WTC11 (cell line): ENCODE measurements at regions not wholly inside any gene's neighbourhood (a gene's known extent, or its start where the extent isn't known, plus 50 kb on each side); places are given as distances from the start of the nearest gene placed in this dataset.

Experiments used
- ATAC-seq: fragments of 200-7000 bp; cut with Tn5 transposase; 2 replicates; pipeline ENCODE4 v1.10.0; 2021; ENCODE audit warnings: mild to moderate bottlenecking, moderate library complexity
- CTCF ChIA-PET: fragments of 300-600 bp; sonication (Branson Sonifier 250); formaldehyde crosslinking; loops from one replicate; lab custom pipeline; 2021; ENCODE audit warnings: antibody characterized with exemption; lab: Charles Lee
- POLR2A ChIA-PET: fragments of 350-600 bp; sonication (Branson Sonifier 250); formaldehyde crosslinking; loops from one replicate; lab custom pipeline; 2021; ENCODE audit warnings: antibody characterized with exemption; lab: Charles Lee
- DNase-seq: peaks from one replicate; pipeline ENCODE4 v3.0.0; 2021; ENCODE audit warnings: low spot score
- H3K27ac Mint-ChIP-seq: 2 replicates; pipeline ENCODE4 v1.8.0; 2021; ENCODE audit warnings: mixed read lengths
- H3K27me3 Mint-ChIP-seq: 2 replicates; pipeline ENCODE4 v1.8.0; 2021; ENCODE audit warnings: low read depth, mild to moderate bottlenecking, moderate library complexity, mixed read lengths
- H3K36me3 Mint-ChIP-seq: 2 replicates; pipeline ENCODE4 v1.8.0; 2021; ENCODE audit warnings: mixed read lengths
- H3K4me1 Mint-ChIP-seq: 2 replicates; pipeline ENCODE4 v1.8.0; 2022; ENCODE audit warnings: mixed read lengths
- H3K4me3 Mint-ChIP-seq: 2 replicates; pipeline ENCODE4 v1.8.0; 2021; ENCODE audit warnings: mild to moderate bottlenecking, moderate library complexity, mixed read lengths
- H3K9me3 Mint-ChIP-seq: 2 replicates; pipeline ENCODE4 v1.8.0; 2021; ENCODE audit warnings: mixed read lengths
- AFF4 ChIP-seq: sonication (generic); formaldehyde crosslinking; IDR thresholded peaks from 2 replicates; pipeline ENCODE4 v1.8.1; 2023; ENCODE audit warnings: mild to moderate bottlenecking, missing genetic modification reagents, borderline replicate concordance
- AR ChIP-seq: fragments of 250-450 bp; sonication (Bioruptor Pico); IDR thresholded peaks from 2 replicates; pipeline ENCODE4 v1.9.0; 2021; ENCODE audit warnings: mild to moderate bottlenecking
- ATF3 ChIP-seq: sonication (generic); formaldehyde crosslinking; conservative IDR thresholded peaks from 2 replicates; pipeline ENCODE4 v1.8.1; 2022; ENCODE audit warnings: mild to moderate bottlenecking, missing genetic modification reagents
- CBFB ChIP-seq: sonication (generic); formaldehyde crosslinking; IDR thresholded peaks from 2 replicates; pipeline ENCODE4 v1.8.1; 2022; ENCODE audit warnings: mild to moderate bottlenecking, low read depth, missing genetic modification reagents
- E2F4 ChIP-seq: sonication (generic); formaldehyde crosslinking; IDR thresholded peaks from 2 replicates; pipeline ENCODE4 v1.8.1; 2022; ENCODE audit warnings: low read depth, mild to moderate bottlenecking, moderate library complexity, missing genetic modification reagents, borderline replicate concordance
- ELF4 ChIP-seq: sonication (generic); formaldehyde crosslinking; IDR thresholded peaks from 2 replicates; pipeline ENCODE4 v1.8.1; 2022; ENCODE audit warnings: low read depth, mild to moderate bottlenecking, moderate library complexity, missing genetic modification reagents
- ERG ChIP-seq: fragments of 250-450 bp; sonication (Bioruptor Pico); IDR thresholded peaks from 2 replicates; pipeline ENCODE4 v1.8.0; 2021; ENCODE audit warnings: mild to moderate bottlenecking
- GABPB1 ChIP-seq: sonication (generic); formaldehyde crosslinking; IDR thresholded peaks from 2 replicates; pipeline ENCODE4 v1.8.1; 2023; ENCODE audit warnings: mild to moderate bottlenecking, missing genetic modification reagents
- IRF2 ChIP-seq: sonication (generic); formaldehyde crosslinking; IDR thresholded peaks from 2 replicates; pipeline ENCODE4 v1.8.0; 2022; ENCODE audit warnings: low read depth, missing genetic modification reagents, borderline replicate concordance
- MYBL2 ChIP-seq: sonication (generic); formaldehyde crosslinking; IDR thresholded peaks from 2 replicates; pipeline ENCODE4 v1.8.1; 2023; ENCODE audit warnings: mild to moderate bottlenecking, moderate library complexity, missing genetic modification reagents
- PREB ChIP-seq: sonication (generic); formaldehyde crosslinking; IDR thresholded peaks from 2 replicates; pipeline ENCODE4 v1.8.1; 2022; ENCODE audit warnings: mild to moderate bottlenecking, missing genetic modification reagents, moderate library complexity, borderline replicate concordance
- RORB ChIP-seq: fragments of 250-450 bp; sonication (Bioruptor Pico); IDR thresholded peaks from 2 replicates; pipeline ENCODE4 v1.9.0; 2021; ENCODE audit warnings: mild to moderate bottlenecking
- SP1 ChIP-seq: sonication (generic); formaldehyde crosslinking; conservative IDR thresholded peaks from 2 replicates; pipeline ENCODE4 v1.8.1; 2022; ENCODE audit warnings: missing genetic modification reagents
- TCF7 ChIP-seq: sonication (generic); formaldehyde crosslinking; IDR thresholded peaks from 2 replicates; pipeline ENCODE4 v1.8.0; 2022; ENCODE audit warnings: mild to moderate bottlenecking, low read depth, missing genetic modification reagents, moderate library complexity
- TP53 ChIP-seq: sonication (generic); formaldehyde crosslinking; IDR thresholded peaks from 2 replicates; pipeline ENCODE4 v1.8.1; 2023; ENCODE audit warnings: mild to moderate bottlenecking, missing genetic modification reagents
- ZBTB21 ChIP-seq: sonication (generic); formaldehyde crosslinking; IDR thresholded peaks from 2 replicates; pipeline ENCODE4 v1.8.1; 2023; ENCODE audit warnings: mild to moderate bottlenecking, missing genetic modification reagents, borderline replicate concordance
- ZMAT4 ChIP-seq: fragments of 250-450 bp; sonication (Bioruptor Pico); IDR thresholded peaks from 2 replicates; pipeline ENCODE4 v1.9.0; 2021; ENCODE audit warnings: mild to moderate bottlenecking
- ZNF263 ChIP-seq: sonication (generic); formaldehyde crosslinking; IDR thresholded peaks from 2 replicates; pipeline ENCODE4 v1.8.1; 2022; ENCODE audit warnings: low read depth, mild to moderate bottlenecking, moderate library complexity, missing genetic modification reagents
- ZNF396 ChIP-seq: fragments of 250-450 bp; sonication (Bioruptor Pico); IDR thresholded peaks from 2 replicates; pipeline ENCODE4 v1.8.0; 2021; ENCODE audit warnings: mild to moderate bottlenecking, moderate library complexity, borderline replicate concordance
- ZNF416 ChIP-seq: fragments of 250-450 bp; sonication (Bioruptor Pico); IDR thresholded peaks from 2 replicates; pipeline ENCODE4 v1.9.0; 2021; ENCODE audit warnings: mild to moderate bottlenecking, inconsistent platforms

- CTCF ChIA-PET = interaction anchor here (1.0 kb wide), 1 partner anchor 120 kb away, joined by 3 read pairs; no protein-coding TSS in a partner anchor
- H3K27ac Mint-ChIP-seq = no peak overlapping the region
- POLR2A ChIA-PET = no interaction called here
- TF ChIP-seq E2F4 (CRISPR knock-in tag) (no peak), ZBTB21 (CRISPR knock-in tag) (no peak), ZNF396 (CRISPR knock-in tag) (no peak), TP53 (CRISPR knock-in tag) (no peak), SP1 (no peak), ZNF263 (CRISPR knock-in tag) (no peak), TCF7 (CRISPR knock-in tag) (no peak), ZMAT4 (CRISPR knock-in tag) (no peak), RORB (no peak), ELF4 (CRISPR knock-in tag) (no peak), MYBL2 (CRISPR knock-in tag) (no peak), AR (CRISPR knock-in tag) (no peak), CBFB (no peak), GABPB1 (CRISPR knock-in tag) (no peak), PREB (no peak), IRF2 (CRISPR knock-in tag) (no peak), ZNF416 (no peak), AFF4 (CRISPR knock-in tag) (no peak), ATF3 (CRISPR knock-in tag) (no peak), ERG (CRISPR knock-in tag) (no peak)
- H3K4me3 Mint-ChIP-seq = no peak overlapping the region
- peaks cover 29% of the 10 kb centered on the region for H3K9me3 Mint-ChIP-seq
- no peak for DNase-seq
- no peaks in the 10 kb centered on the region; the same call in 1 of the 2 replicates for H3K27me3 Mint-ChIP-seq
- peaks cover 16% of the 10 kb centered on the region for H3K36me3 Mint-ChIP-seq
- H3K4me1 Mint-ChIP-seq = peaks cover 5% of the 10 kb centered on the region; the same call in 1 of the 2 replicates
- ATAC-seq = no peak
Observed at GRCh38 chr12:116480210-116480810, 78.9 kb upstream of the MAP1LC3B2 start.
